Neural crest cell (in vitro differentiated cells): ENCODE measurements at regions not wholly inside any gene's neighbourhood (a gene's known extent, or its start where the extent isn't known, plus 50 kb on each side); places are given as distances from the start of the nearest gene placed in this dataset.

Source experiments
- DNase-seq: peaks from one replicate; pipeline ENCODE4 v3.0.0; 2021; ENCODE audit warnings: low read depth, mixed read lengths, low spot score
- H3K27ac Mint-ChIP-seq: one replicate; pipeline ENCODE4 v1.8.0; 2021; ENCODE audit warnings: mild to moderate bottlenecking, mixed read lengths; ENCODE audit not compliant: unreplicated experiment
- H3K27me3 Mint-ChIP-seq: 2 replicates; pipeline ENCODE4 v1.8.0; 2021; ENCODE audit warnings: low read depth, mild to moderate bottlenecking, mixed read lengths
- H3K36me3 Mint-ChIP-seq: 2 replicates; pipeline ENCODE4 v1.8.0; 2021; ENCODE audit warnings: low read depth, mild to moderate bottlenecking, mixed read lengths
- H3K4me1 Mint-ChIP-seq: 2 replicates; pipeline ENCODE4 v1.8.0; 2021; ENCODE audit warnings: mixed read lengths
- H3K4me3 Mint-ChIP-seq: one replicate; pipeline ENCODE4 v1.8.0; 2021; ENCODE audit warnings: mild to moderate bottlenecking, mixed read lengths
- H3K9me3 Mint-ChIP-seq: 2 replicates; pipeline ENCODE4 v1.8.0; 2021; ENCODE audit warnings: mixed read lengths
- TF ChIP-seq, protein P1 (sequence below): fragments of 200-600 bp; sonication (generic); conservative IDR thresholded peaks from 2 replicates; pipeline ENCODE4 v1.5.0; 2021; ENCODE audit warnings: antibody characterized with exemption, mild to moderate bottlenecking

DNA sequence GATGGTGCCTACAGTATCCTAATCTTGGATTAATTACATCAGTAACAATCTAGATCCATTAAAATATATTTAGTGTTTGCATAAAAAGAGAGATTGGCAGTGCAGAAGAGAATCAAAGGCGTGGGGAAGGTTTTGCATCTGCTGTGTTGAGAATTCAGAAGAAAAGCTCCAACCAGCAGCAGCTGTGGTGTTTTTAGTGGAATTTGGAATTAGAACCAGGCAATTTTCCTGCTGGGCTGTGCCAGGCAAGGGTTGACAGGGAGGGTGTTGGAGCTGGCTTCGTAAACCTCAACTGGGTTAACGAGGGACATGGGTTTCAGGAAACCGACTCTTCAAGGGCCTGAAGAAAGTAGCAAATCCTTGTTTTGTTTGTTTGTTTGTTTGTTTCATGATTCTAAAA is 107.8 kb upstream of the WSCD1 start:
- Mint-ChIP-seq H3K4me3 (no peak overlapping the region), H3K9me3 (peaks cover 5% of the 10 kb centered on the region), H3K27me3 (peaks cover 2% of the 10 kb centered on the region), H3K36me3 (no peaks in the 10 kb centered on the region), H3K4me1 (peaks cover 3% of the 10 kb centered on the region), H3K27ac (no peak overlapping the region)
- TF ChIP-seq, protein P1, sequence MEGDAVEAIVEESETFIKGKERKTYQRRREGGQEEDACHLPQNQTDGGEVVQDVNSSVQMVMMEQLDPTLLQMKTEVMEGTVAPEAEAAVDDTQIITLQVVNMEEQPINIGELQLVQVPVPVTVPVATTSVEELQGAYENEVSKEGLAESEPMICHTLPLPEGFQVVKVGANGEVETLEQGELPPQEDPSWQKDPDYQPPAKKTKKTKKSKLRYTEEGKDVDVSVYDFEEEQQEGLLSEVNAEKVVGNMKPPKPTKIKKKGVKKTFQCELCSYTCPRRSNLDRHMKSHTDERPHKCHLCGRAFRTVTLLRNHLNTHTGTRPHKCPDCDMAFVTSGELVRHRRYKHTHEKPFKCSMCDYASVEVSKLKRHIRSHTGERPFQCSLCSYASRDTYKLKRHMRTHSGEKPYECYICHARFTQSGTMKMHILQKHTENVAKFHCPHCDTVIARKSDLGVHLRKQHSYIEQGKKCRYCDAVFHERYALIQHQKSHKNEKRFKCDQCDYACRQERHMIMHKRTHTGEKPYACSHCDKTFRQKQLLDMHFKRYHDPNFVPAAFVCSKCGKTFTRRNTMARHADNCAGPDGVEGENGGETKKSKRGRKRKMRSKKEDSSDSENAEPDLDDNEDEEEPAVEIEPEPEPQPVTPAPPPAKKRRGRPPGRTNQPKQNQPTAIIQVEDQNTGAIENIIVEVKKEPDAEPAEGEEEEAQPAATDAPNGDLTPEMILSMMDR = no peak
- no peak for DNase-seq

DNA sequence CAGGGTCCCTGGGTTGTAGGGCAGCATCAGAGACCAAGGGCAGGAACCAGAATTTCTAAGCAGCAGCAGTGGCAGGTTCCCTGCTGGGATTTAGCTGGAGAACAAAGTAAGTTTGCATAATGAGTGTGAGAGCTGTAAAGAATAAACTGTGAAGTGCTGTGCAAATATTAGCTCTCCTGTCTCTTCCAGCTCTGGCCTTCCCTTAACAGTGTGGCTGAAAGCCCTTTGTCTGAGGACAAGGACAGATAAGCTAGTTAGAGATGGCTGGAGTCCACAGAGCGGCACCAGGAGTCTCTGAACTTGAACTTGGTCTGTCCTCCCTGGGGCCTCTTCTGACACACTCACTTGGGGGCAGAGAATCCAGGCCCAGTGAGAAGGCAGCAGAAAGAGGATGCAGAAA is 98.2 kb upstream of the WSCD1 start:
- peaks cover 23% of the 10 kb centered on the region for H3K9me3 Mint-ChIP-seq
- no peak overlapping the region for H3K4me3 Mint-ChIP-seq
- H3K4me1 Mint-ChIP-seq = no peaks in the 10 kb centered on the region
- H3K27me3 Mint-ChIP-seq = peaks cover 3% of the 10 kb centered on the region
- H3K27ac Mint-ChIP-seq = no peak overlapping the region
- no peak for DNase-seq
- peaks cover 9% of the 10 kb centered on the region for H3K36me3 Mint-ChIP-seq
- TF ChIP-seq, protein P1 = no peak

DNA sequence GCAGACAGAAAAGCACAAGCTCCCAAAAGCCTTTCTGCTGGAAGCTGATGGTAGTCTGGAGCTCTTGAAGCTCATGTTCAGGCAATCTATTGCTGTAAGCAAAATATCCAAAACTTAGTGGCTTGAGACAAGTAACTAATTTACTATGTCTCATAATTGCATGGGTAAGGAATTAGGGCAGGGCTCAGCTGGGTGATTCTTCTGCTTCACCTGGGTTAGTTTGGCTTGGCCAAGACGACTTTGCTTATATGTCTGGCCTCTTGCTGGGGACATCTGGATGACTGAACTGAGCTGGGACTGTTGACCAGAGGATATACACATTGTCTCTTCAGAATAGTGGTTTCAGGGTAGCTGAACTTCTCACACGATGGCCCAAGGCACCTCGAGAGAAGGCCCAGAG is 96.8 kb upstream of the WSCD1 start:
- TF ChIP-seq, protein P1 = no peak
- Mint-ChIP-seq H3K9me3 (peaks cover 13% of the 10 kb centered on the region), H3K4me3 (no peak overlapping the region), H3K27me3 (peaks cover 4% of the 10 kb centered on the region), H3K36me3 (peaks cover 4% of the 10 kb centered on the region), H3K4me1 (no peaks in the 10 kb centered on the region), H3K27ac (no peak overlapping the region)
- no peak for DNase-seq

DNA sequence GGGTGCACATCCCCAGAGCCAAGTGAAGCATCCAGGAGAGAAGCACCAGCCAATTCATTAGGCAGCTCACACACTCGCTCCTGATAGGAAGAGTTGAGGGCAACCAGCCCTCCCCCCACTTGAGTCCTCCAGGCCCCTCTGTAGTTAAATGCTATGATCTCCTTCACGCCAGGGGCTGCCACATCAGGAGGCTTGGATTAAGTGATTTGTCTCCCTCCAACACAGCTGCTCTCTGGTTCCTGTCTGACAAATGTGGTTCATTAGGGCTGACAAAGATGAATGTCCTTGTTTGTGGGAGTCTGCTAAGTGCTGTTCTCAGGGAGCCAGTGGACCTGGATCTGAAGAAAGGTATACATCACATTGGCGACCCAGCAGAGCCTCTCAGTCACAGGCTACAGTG is 94.5 kb upstream of the WSCD1 start:
- H3K4me1 Mint-ChIP-seq = no peaks in the 10 kb centered on the region
- H3K36me3 Mint-ChIP-seq = no peaks in the 10 kb centered on the region
- no peak overlapping the region for H3K27ac Mint-ChIP-seq
- DNase-seq = no peak
- peaks cover 8% of the 10 kb centered on the region for H3K9me3 Mint-ChIP-seq
- peaks cover 4% of the 10 kb centered on the region for H3K27me3 Mint-ChIP-seq
- no peak overlapping the region for H3K4me3 Mint-ChIP-seq
- TF ChIP-seq, protein P1 = no peak

DNA sequence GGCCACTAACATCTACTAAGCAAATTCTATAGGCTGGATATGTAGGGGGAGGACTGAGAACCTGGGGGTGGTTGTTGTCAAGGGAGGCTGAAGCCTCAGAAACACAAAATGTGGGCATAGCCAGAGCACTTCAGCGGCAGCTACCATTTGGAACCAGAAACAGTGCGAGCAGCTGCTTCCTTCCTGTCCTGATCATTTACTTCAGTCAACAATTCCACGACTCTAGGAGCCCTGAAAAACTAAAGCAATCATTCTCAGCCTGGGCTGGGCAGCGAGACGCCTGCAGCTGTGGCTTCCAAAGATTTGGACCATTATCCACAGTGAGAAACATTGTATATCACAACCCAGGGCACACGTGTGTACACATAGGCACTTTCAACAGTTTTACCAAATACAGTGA is 93.9 kb upstream of the WSCD1 start:
- H3K4me1 Mint-ChIP-seq = no peaks in the 10 kb centered on the region
- peaks cover 8% of the 10 kb centered on the region for H3K9me3 Mint-ChIP-seq
- no peaks in the 10 kb centered on the region for H3K36me3 Mint-ChIP-seq
- H3K4me3 Mint-ChIP-seq = no peak overlapping the region
- H3K27ac Mint-ChIP-seq = no peak overlapping the region
- H3K27me3 Mint-ChIP-seq = peaks cover 4% of the 10 kb centered on the region
- DNase-seq = no peak
- TF ChIP-seq, protein P1 = no peak

DNA sequence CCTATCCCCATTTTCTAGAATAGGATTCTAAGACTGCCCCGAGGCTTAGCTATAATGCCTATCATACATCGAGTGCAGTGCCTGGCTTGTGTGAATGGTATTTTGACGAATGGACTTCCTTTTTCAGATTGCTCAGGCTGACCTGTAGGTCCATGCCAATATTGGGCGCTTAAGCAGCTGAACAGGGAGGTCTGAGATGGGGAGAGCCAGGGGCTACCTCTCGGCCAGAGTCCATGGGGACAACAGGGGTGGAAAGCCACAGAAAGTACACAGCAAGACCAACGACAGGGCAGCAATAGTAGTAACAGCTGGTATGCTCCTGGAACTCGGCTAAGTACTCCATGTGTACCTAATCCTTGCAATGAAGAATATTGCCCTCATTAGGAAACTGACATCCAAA is 91.7 kb upstream of the WSCD1 start:
- Mint-ChIP-seq H3K9me3 (peaks cover 10% of the 10 kb centered on the region), H3K4me1 (no peaks in the 10 kb centered on the region), H3K36me3 (no peaks in the 10 kb centered on the region), H3K27ac (peak overlapping the region; percentile 50), H3K4me3 (no peak overlapping the region), H3K27me3 (peaks cover 4% of the 10 kb centered on the region)
- TF ChIP-seq, protein P1 = no peak
- DNase-seq = no peak
